SW480 (cell line): ENCODE measurements at regions not wholly inside any gene's neighbourhood (a gene's known extent, or its start where the extent isn't known, plus 50 kb on each side); places are given as distances from the start of the nearest gene placed in this dataset.

Source experiments
- DNase-seq: peaks from one replicate; pipeline ENCODE4 v3.0.0-alpha.2; 2016; ENCODE audit warnings: low spot score

GRCh38 chr16:62657116-62657515 is 620.9 kb upstream of the CDH8 start:
- DNase-seq: no peak

- no peak for DNase-seq
These were observed 616.3 kb upstream of the CDH8 start for GRCh38 chr16:62652441-62653120.

- DNase-seq: no peak
These were observed 612.0 kb upstream of the CDH8 start for GRCh38 chr16:62648256-62648655.

- no peak for DNase-seq
These were observed 608.0 kb upstream of the CDH8 start for GRCh38 chr16:62644030-62644812.

GRCh38 chr16:62642677-62643076 is 606.4 kb upstream of the CDH8 start:
- DNase-seq: no peak

- no peak for DNase-seq
These were observed 603.7 kb upstream of the CDH8 start for GRCh38 chr16:62639890-62640289.

- no peak for DNase-seq
These were observed 603.0 kb upstream of the CDH8 start for GRCh38 chr16:62638964-62639870.

- DNase-seq: no peak
These were observed 602.2 kb upstream of the CDH8 start for GRCh38 chr16:62638324-62638911.

GRCh38 chr16:62625326-62625725 is 589.1 kb upstream of the CDH8 start:
- no peak for DNase-seq

GRCh38 chr16:62620275-62620674 is 584.0 kb upstream of the CDH8 start:
- DNase-seq: no peak

- DNase-seq: no peak
These were observed 579.3 kb upstream of the CDH8 start for GRCh38 chr16:62615526-62615925.

- no peak for DNase-seq
These were observed 574.1 kb upstream of the CDH8 start for GRCh38 chr16:62610291-62610690.

- DNase-seq: no peak
These were observed 566.6 kb upstream of the CDH8 start for GRCh38 chr16:62602790-62603189.

- DNase-seq: no peak
These were observed 561.6 kb upstream of the CDH8 start for GRCh38 chr16:62597875-62598274.

- DNase-seq: no peak
These were observed 560.3 kb upstream of the CDH8 start for GRCh38 chr16:62596584-62596983.

GRCh38 chr16:62596125-62596524 is 559.9 kb upstream of the CDH8 start:
- no peak for DNase-seq

- DNase-seq: no peak
These were observed 550.1 kb upstream of the CDH8 start for GRCh38 chr16:62586128-62586862.

- no peak for DNase-seq
These were observed 548.9 kb upstream of the CDH8 start for GRCh38 chr16:62585041-62585545.

GRCh38 chr16:62583414-62583813 is 547.2 kb upstream of the CDH8 start:
- no peak for DNase-seq

- no peak for DNase-seq
These were observed 537.2 kb upstream of the CDH8 start for GRCh38 chr16:62573466-62573865.

GRCh38 chr16:62568926-62569325 is 532.7 kb upstream of the CDH8 start:
- DNase-seq: no peak
